AG08395 (cell line): ENCODE measurements at regions not wholly inside any gene's neighbourhood (a gene's known extent, or its start where the extent isn't known, plus 50 kb on each side); places are given as distances from the start of the nearest gene placed in this dataset.

Experiments used
- DNase-seq: peaks from one replicate; pipeline ENCODE4 v3.0.0; 2012; ENCODE audit warnings: mixed read lengths, low spot score

DNA sequence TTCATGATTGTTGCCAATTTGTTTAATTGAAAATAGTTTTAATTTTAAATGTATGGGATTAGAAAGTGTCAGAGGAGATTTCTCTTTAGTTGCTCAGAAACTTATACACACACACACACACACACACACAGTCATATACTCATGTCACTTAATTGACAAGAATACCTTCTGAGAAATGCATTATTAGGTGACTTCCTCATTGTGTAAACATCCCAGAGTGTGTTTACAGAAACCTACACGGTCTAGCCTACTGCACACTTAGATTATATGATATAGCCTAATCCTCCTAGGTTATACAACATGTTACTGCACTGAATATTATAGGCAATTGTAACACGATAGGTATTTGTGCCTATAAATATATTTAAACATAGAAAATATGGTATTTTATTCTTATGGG lies 1327.4 kb downstream of the FSTL5 start:
- no peak for DNase-seq

GRCh38 chr4:160846121-160846520 lies 1317.7 kb downstream of the FSTL5 start:
- no peak for DNase-seq

DNA sequence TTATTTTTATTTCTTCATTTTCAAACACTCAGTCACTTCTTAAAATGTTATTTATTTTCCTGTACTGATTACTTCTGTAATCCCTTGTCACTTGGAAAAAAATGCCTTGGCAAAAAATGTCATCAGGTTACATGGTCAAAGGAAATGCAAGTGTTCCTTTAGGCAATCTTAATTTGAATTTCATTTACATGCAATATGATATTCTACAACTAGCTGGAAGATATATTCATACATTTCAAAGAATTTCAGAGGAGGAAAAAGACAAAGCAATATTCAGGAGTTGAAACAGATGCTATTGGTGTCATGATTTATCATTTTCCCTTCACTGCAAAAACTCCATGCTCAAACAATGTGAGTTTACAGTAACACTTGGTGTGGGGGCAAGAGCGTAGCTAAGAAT lies 1316.6 kb downstream of the FSTL5 start:
- no peak for DNase-seq

DNA sequence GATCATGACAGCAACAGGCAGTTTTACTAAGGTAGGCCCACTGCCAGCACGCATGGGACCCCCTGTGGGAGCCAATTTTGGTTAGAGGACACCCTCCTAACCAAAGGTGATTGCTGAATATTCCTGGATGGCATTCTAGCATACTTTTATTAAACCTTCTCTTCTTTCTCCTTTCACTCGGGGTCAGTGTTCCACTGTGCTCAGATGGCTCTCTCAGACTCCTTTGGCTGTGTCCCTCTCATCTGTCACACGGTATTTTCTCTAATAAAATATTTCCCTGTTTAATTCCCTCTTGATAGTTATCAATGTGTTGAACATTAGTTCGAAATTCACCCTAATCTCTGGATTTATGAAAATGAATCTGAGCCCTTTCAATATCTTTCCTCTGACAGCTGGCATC lies 1315.3 kb downstream of the FSTL5 start:
- no peak for DNase-seq

GRCh38 chr4:160848901-160849760 lies 1314.7 kb downstream of the FSTL5 start:
- no peak for DNase-seq

DNA sequence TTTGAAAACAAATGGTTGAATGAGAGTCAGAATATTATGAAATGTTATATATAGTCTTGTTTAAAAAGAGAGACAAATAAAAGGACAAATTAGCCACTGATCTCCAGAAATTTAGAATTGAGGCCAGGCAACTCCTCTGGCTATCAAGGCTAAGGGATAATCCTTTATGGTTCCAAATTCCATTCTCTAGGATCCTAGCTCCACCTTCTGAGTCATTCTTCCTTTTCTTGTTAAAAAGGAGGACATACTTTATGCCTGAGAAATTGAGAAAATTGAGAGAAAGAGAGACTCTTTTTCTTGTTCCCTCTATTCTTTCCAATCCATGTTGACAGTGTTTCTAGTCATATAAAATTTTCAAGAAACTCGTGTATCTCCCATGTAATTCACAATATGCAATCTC lies 1299.5 kb downstream of the FSTL5 start:
- no peak for DNase-seq

DNA sequence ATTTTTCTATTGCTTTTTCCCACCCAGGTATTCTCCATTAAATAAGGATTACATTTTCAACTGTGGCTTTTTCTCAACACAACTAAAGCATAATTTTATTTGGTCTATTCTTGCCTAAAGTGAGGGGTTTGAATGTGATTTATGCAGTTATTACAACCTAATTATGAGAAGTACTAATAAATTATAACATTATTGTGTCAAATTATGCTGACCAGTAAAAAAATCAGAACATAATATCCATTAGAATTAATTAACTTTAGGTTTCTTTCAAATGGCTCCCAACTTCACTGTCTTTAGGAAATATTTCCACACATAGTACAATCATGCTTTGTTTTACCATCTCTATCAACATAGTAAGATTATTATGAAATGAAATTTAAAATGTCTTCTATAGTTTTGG lies 1293.9 kb downstream of the FSTL5 start:
- DNase-seq = no peak

DNA sequence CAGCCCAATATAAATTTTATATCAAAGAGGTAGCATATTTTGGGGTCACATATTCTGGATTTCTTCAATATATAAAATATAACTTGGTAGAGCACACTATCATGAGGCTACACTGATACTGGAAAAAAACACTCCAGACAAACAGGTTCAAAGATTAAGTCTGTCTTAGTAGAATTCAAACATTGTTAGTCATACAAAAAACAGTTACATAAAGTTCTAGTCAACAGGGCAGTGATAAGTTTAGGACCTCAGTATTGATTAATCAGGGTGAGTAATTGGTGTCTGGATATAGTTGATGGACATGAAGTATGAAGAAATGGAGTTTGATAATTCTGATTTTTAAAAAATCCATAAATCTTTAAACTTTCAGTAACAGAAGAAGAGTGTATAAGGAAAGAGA lies 1291.3 kb downstream of the FSTL5 start:
- DNase-seq = no peak

DNA sequence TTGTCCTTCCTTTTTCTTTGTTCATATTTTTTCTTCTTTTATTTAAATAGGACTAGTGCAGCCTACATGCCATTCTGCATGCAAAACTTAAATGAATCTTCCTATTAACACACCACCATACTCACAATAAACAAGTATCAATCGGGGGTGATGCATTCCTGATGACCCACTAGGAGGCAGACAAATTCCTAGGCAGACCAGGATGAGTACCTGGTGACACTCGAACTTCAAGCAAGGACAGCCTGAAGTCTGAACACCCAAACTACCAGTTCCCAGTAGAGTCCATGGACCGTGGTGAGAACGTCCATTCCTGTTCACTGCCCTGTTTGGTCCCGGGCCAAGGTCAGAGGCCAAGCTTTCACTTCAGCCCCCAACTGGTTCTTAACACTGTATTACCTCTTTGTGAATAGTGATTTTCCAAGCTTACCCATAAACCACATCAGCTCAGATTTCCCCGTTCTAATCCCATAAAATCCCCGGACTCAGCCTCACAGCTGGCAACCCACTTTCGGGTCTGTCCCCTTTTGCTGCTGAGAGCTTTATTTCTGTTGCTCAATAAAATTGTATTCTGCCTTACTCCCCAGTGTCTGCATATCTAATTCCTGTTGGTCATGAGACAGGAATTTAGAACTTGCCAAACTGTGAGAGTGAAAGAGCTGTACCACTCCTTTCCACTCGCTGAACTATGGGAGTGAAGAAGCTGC lies 1286.6 kb downstream of the FSTL5 start:
- DNase-seq = no peak

- no peak for DNase-seq
Measured at GRCh38 chr4:160880180-160880579, 1283.6 kb downstream of the FSTL5 start.

- no peak for DNase-seq
Measured at GRCh38 chr4:160887668-160888067, 1276.1 kb downstream of the FSTL5 start.

DNA sequence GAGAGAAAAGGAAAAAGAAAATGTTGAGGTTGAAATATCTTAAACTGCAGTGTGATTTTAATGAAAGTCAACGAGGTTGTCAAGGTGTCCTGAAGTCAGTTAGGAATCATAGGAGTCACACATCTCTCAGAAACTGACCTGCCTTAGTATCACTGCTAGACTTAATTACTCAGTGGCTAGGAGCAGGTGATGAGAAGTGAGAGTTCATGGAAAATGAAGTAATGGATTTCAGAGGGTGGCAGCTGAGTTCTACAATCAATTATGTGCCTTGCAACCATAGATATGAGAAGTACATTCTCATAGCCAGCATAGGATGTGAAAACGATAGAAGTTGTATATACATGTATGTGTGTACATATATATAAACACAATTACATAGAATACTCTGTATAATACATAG lies 1269.7 kb downstream of the FSTL5 start:
- no peak for DNase-seq

DNA sequence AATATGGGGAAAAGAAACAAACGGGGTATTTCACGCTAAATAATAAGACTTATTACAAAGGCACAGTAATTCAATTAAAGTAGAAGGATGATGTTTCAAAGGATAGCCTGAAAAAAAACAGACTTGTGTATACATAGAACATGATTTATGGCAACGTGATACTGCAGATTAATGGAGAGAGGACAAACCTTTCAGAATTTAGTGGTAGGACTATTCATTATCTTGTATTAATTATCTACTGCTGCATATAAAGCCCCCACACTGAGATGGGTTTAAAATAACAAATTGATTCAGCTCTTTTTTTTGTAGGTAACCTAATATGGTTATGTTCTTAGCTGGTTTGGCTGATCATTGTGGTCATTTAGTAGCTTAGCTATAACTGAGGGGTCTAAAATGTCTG lies 1269.0 kb downstream of the FSTL5 start:
- DNase-seq = no peak

DNA sequence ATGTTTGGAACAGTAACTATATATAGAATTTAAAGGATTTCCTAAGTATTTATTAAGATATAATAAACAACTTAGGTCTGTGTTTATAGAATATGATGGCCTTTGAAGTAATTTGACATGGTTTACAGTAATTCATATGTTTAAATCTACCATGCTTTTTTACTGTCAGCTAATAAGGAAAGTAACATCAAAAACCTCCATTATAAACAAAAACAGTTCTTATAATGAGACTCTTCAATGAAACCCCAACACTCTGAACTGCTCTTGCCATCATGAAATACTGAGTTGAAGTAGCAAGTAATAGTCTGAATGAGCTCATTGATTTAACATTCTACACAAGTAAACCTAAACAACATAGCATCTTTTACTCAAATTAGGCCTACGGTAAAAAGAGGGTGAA lies 1236.5 kb downstream of the FSTL5 start:
- no peak for DNase-seq

DNA sequence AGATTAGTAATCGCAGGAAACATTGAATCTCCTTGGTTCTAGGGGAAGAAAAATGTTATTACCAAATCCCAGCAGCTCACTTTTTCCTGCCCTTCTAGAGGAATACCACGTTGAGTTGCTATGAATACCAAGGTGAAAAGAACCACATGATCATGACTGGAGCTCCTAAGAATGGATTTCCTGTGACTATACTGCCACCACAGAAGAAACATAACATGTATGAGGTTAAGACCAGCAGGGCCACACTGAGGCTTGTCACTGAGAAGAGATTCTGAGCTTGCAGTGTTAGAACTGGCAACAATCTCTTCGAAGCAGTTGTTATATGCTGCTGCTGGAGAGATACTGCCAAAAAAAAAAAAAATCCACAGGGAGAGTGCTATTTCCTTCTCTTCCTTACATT lies 1235.3 kb downstream of the FSTL5 start:
- DNase-seq = no peak

DNA sequence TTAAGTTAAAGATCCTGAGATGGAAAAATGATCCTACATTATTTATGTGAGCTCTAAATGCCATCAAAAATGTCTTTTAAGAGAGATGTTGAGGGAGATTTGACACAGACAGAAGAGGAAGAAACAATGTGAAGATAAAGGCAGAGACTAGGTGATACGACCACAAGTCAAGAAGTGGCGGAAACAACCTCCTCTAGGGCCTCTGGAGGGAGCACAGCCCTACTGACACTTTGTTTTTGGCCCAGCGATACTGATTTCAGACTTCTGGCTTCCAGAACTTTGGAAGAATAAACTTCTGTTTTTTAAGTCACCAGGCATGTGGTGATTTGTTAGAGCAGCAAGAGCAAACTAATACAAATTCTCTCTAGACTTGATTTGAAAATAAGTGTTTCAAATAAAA lies 1216.1 kb downstream of the FSTL5 start:
- no peak for DNase-seq

GRCh38 chr4:160956875-160957274 lies 1206.9 kb downstream of the FSTL5 start:
- no peak for DNase-seq

DNA sequence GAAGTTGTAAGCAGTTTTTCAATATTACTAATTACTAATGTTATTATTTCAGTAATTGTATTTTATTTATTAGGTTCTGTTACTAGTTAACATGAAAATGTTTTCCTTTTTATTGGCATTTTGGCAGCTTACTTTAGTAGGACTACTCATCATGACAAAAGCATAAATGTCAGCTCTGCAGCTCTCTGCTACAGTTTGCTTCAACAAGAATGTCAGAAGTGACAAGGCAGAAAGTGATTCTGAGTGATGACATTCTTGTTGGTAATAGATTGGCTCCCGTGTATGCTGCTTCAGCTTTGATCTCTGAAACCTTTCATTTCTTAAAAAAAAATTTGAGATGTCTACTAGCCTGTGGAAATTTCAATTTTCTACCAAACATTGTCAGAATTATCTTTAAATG lies 1193.9 kb downstream of the FSTL5 start:
- no peak for DNase-seq

- no peak for DNase-seq
Measured at GRCh38 chr4:160980091-160980490, 1183.7 kb downstream of the FSTL5 start.

DNA sequence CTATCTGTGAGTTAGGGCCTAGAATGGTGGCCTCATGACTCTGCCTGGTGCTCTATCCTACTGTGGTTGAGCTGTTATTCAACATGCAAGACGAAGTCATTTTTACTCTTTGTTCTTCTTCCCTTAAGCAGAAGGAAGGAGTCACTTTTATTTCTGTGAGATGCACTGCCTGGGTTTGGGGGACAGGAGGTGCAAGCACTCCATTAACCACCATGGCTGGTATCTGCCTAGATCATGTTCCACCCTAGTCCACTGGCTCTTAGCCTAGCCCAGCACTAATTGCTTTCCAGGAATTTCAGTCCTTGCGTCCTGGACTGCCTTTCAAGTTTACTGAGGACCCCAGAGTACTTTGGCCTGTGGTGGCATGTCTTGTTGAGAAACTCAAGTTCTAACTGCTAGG lies 1182.7 kb downstream of the FSTL5 start:
- DNase-seq = no peak

DNA sequence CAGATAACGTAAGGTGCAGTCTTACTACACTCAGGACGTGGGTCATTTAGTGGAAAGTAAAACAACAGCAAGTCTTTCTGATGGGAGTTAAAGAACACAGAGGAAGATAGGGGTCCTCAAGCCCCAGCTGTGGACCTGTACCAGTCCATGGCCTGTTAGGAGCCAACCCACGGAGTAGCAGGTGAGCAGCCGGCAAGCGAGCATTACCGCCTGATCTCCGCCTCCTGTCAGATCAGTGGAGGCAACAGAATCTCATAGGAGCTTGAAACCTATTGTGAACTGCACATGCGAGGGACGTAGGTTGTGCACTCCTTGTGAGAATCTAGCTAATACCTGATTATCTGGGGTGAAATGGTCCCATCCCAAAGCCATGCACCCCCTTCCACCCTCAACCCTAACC lies 1180.8 kb downstream of the FSTL5 start:
- no peak for DNase-seq

GRCh38 chr4:161002386-161002785 lies 1161.4 kb downstream of the FSTL5 start:
- no peak for DNase-seq

DNA sequence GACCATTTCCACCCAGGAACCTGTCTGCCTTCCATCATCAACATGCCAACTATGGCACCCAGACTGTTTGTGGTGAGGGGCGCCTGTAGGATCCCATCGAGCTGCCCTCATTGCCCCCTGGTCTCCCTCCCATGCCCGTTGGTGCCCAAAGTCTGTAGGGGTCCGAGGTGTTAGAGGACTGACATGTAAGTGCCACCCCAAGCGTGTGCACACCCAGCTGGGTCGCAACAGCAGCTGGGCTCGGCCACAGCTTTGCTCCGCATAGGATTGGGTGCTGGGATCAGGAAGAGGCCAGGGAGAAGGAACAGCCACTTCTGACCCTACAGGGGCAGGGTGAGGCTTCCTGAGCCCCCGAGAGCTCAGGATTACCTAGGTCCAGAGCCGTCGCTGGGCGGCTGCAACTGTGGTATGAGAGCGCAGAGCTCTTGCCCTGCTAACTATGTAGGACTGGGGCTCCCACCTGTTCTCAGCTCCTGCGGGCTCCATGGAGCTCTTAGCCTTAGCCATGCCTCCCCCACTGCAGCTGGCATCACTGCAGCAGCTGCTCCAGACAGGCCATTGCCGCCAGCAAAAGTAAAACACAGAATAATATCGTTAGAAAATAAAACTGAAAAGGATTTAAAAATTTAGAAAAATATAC lies 1160.3 kb downstream of the FSTL5 start:
- DNase-seq = no peak
